Posterior cingulate gyrus (tissue), 11 donors: ENCODE measurements at regions not wholly inside any gene's neighbourhood (a gene's known extent, or its start where the extent isn't known, plus 50 kb on each side); places are given as distances from the start of the nearest gene placed in this dataset.
A peak's percentile ranks its signal among the peaks of the same experiment; 100 is the strongest.

ENCODE experiments used
- DNase-seq, 10 donors: peaks; one replicate each; pipeline versions ENCODE4 v3.0.0 to v3.0.0-alpha.2; 2020 to 2021; ENCODE audit warnings: mixed read lengths in 3 of 10
- intact Hi-C: fragments of 100-400 bp; cut with DNase I; formaldehyde crosslinking; loops from one replicate; pipeline ENCODE4 v1.15.1; 2023

GRCh38 chr10:110373857-110374654 lies 69.3 kb upstream of the SMNDC1 start:
- intact Hi-C loops: no loop called here
- peak in 1 of 10 donors; percentile 71 for DNase-seq

- intact Hi-C loops: no loop called here
- DNase-seq: peak in 1 of 10 donors; percentile 16
Measured at GRCh38 chr10:110375121-110375520, 70.4 kb upstream of the SMNDC1 start.

- DNase-seq: peak in 1 of 10 donors; percentile 58
- intact Hi-C loops: no loop called here
Measured at GRCh38 chr10:110376021-110376766, 71.5 kb upstream of the SMNDC1 start.

- intact Hi-C loops: no loop called here
- DNase-seq: no peak
Measured at GRCh38 chr10:110376767-110377160, 72.0 kb upstream of the SMNDC1 start.

GRCh38 chr10:110378006-110378405 lies 73.3 kb upstream of the SMNDC1 start:
- intact Hi-C loops: no loop called here
- DNase-seq: no peak

- intact Hi-C loops: no loop called here
- peak in 1 of 10 donors; percentile 75 for DNase-seq
Measured at GRCh38 chr10:110378533-110379108, 73.9 kb upstream of the SMNDC1 start.

GRCh38 chr10:110379831-110380230 lies 75.1 kb upstream of the SMNDC1 start:
- no peak for DNase-seq
- intact Hi-C loops: no loop called here

- no peak for DNase-seq
- intact Hi-C loops: no loop called here
Measured at GRCh38 chr10:110380293-110380692, 75.6 kb upstream of the SMNDC1 start.

GRCh38 chr10:110382695-110383094 lies 78.0 kb upstream of the SMNDC1 start:
- no peak for DNase-seq
- intact Hi-C loops: no loop called here

- intact Hi-C loops: no loop called here
- no peak for DNase-seq
Measured at GRCh38 chr10:110387617-110387982, 82.9 kb upstream of the SMNDC1 start.

GRCh38 chr10:110387983-110388686 lies 83.4 kb upstream of the SMNDC1 start:
- intact Hi-C loops: no loop called here
- peak in 1 of 10 donors; percentile 78 for DNase-seq

- intact Hi-C loops: no loop called here
- DNase-seq: peak in 1 of 10 donors; percentile 16
Measured at GRCh38 chr10:110388687-110389052, 84.0 kb upstream of the SMNDC1 start.

GRCh38 chr10:110389255-110389654 lies 84.5 kb upstream of the SMNDC1 start:
- peak in 1 of 10 donors; percentile 9 for DNase-seq
- intact Hi-C loops: no loop called here

GRCh38 chr10:110391541-110391940 lies 86.8 kb upstream of the SMNDC1 start:
- intact Hi-C loops: no loop called here

GRCh38 chr10:110392121-110392520 lies 87.4 kb upstream of the SMNDC1 start:
- intact Hi-C loops: no loop called here
- DNase-seq: no peak

More at GRCh38 chr10:110391541-110391940, 86.8 kb upstream of the SMNDC1 start:
- DNase-seq: peak in 1 of 10 donors; percentile 79

GRCh38 chr10:110392868-110393740 lies 88.4 kb upstream of the SMNDC1 start:
- DNase-seq: peak in 2 of 10 donors; percentile 4 to 88

GRCh38 chr10:110393866-110394265 lies 89.1 kb upstream of the SMNDC1 start:
- intact Hi-C loops: no loop called here
- DNase-seq: peak in 1 of 10 donors; percentile 50

More at GRCh38 chr10:110392868-110393740, 88.4 kb upstream of the SMNDC1 start:
- intact Hi-C loops: no loop called here

- intact Hi-C loops: no loop called here
Measured at GRCh38 chr10:110394296-110394695, 89.6 kb upstream of the SMNDC1 start.

GRCh38 chr10:110394898-110395297 lies 90.2 kb upstream of the SMNDC1 start:
- DNase-seq: peak in 1 of 10 donors; percentile 18
- intact Hi-C loops: no loop called here

More at GRCh38 chr10:110394296-110394695, 89.6 kb upstream of the SMNDC1 start:
- peak in 1 of 10 donors; percentile 59 for DNase-seq
